ENCODE measurements at regions not wholly inside any gene's neighbourhood (a gene's known extent, or its start where the extent isn't known, plus 50 kb on each side); places are given as distances from the start of the nearest gene placed in this dataset.
"Not testable (repeated sequence)": the region's sequence is repeated elsewhere in the genome, so short reads cannot be mapped to it uniquely, and the experiment has no call there.

- DNase-seq: no peak
Observed at GRCh38 chr2:375270-375955, 87.5 kb upstream of the ALKAL2 start.

GRCh38 chr2:368386-368785 lies 80.5 kb upstream of the ALKAL2 start:
- DNase-seq: no peak

- no peak for DNase-seq
Observed at GRCh38 chr2:367246-367645, 79.4 kb upstream of the ALKAL2 start.

- no peak for DNase-seq
Observed at GRCh38 chr2:366706-367105, 78.8 kb upstream of the ALKAL2 start.

GRCh38 chr2:365367-366275 lies 77.7 kb upstream of the ALKAL2 start:
- no peak for DNase-seq

GRCh38 chr2:363824-364470 lies 76.1 kb upstream of the ALKAL2 start:
- DNase-seq: no peak

GRCh38 chr2:362924-363323 lies 75.0 kb upstream of the ALKAL2 start:
- no peak for DNase-seq

GRCh38 chr2:360124-360523 lies 72.2 kb upstream of the ALKAL2 start:
- DNase-seq: no peak

GRCh38 chr2:359047-359446 lies 71.2 kb upstream of the ALKAL2 start:
- DNase-seq: no peak

GRCh38 chr2:357811-358210 lies 69.9 kb upstream of the ALKAL2 start:
- no peak for DNase-seq

- DNase-seq: not testable (repeated sequence)
Observed at GRCh38 chr2:356304-356703, 68.4 kb upstream of the ALKAL2 start.

GRCh38 chr2:355773-356172 lies 67.9 kb upstream of the ALKAL2 start:
- no peak for DNase-seq

GRCh38 chr2:352696-353095 lies 64.8 kb upstream of the ALKAL2 start:
- DNase-seq: no peak

GRCh38 chr2:349390-349789 lies 61.5 kb upstream of the ALKAL2 start:
- no peak for DNase-seq

GRCh38 chr2:348361-348916 lies 60.5 kb upstream of the ALKAL2 start:
- DNase-seq: no peak

GRCh38 chr2:344811-345210 lies 56.9 kb upstream of the ALKAL2 start:
- DNase-seq: no peak

GRCh38 chr2:343355-343754 lies 55.5 kb upstream of the ALKAL2 start:
- DNase-seq: no peak

- no peak for DNase-seq
Observed at GRCh38 chr2:341912-342311, 54.0 kb upstream of the ALKAL2 start.

GRCh38 chr2:341017-341542 lies 53.2 kb upstream of the ALKAL2 start:
- no peak for DNase-seq

Measured in CD4-positive, alpha-beta T cell treated with Interleukin-17A for 4 hours (primary cell).